ENCODE measurements at regions not wholly inside any gene's neighbourhood (a gene's known extent, or its start where the extent isn't known, plus 50 kb on each side); places are given as distances from the start of the nearest gene placed in this dataset.

DNA sequence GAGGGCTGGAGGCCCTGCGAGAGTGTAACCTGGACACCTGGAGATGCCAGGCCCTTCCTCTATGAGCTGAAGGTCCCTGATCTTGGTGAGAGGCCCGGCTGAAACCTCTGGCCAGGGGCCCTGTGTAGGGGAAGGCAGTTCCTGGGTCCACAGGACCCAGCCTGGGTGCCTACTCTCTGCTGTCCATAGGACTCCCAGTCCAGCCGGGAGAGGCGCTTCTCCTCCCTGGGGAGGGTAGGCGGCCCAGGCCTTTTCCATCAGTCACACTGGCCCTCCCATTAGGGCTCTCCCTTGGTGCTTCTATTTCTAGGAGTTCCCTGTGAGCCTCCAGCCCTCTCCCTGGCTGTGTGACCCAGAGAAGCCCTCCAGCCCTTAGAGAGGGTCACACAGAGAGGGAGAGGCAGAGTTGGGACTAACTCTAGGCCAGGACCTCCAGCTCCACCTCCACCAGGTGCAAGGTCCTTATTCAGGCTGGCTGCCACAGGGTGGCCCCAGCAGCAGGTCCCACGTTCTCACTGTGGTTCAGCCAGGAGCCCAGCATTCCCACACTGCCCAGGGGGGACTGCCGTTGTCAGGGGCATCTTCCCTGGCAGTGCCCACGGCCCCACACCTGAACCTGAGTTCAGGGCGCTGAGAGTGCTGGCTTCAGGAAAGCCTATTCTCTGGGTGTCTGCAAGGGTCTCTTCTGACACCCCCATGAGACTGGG lies 146.8 kb downstream of the SMAD6 start:
- no peak for DNase-seq

DNA sequence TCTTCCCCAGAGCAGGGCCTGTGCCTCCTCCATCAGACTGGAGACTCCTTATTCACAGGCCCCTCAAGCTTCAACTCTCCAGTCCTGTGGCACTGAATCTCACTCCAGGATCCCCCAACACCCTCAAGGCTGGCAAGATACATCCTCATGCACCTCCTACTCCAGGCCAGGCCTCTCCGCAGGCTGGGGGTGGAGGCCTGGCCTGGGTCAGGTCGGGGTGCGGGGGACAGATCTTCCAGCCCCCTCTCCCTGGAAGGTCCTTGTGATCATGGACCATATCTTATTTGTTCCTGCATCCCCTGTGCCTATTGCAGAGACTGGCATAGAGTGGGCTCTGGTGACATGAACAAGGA lies 147.3 kb downstream of the SMAD6 start:
- DNase-seq: no peak

DNA sequence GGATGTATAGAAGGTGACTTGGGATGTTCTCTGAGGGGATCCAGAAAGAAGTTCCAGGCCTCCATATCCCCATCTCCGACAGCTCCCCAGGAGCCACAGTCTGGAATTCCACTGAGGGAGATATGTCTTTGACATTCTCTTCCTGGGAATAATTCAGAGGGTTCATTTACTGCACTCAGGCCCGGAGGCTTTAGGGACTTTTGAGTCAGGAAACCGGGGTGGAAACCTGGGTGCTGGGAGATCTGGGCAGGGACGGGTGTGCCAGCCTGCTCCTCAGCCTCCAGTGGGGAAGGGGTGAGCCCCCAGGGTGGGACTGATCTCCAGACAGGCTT lies 147.7 kb downstream of the SMAD6 start:
- DNase-seq: no peak

- DNase-seq: no peak
Observed at GRCh38 chr15:66850078-66850991, 148.3 kb downstream of the SMAD6 start.

- DNase-seq: no peak
Observed at GRCh38 chr15:66850996-66851310, 148.9 kb downstream of the SMAD6 start.

- peak; percentile 29 for DNase-seq
Observed at GRCh38 chr15:66851311-66852063, 149.5 kb downstream of the SMAD6 start.

DNA sequence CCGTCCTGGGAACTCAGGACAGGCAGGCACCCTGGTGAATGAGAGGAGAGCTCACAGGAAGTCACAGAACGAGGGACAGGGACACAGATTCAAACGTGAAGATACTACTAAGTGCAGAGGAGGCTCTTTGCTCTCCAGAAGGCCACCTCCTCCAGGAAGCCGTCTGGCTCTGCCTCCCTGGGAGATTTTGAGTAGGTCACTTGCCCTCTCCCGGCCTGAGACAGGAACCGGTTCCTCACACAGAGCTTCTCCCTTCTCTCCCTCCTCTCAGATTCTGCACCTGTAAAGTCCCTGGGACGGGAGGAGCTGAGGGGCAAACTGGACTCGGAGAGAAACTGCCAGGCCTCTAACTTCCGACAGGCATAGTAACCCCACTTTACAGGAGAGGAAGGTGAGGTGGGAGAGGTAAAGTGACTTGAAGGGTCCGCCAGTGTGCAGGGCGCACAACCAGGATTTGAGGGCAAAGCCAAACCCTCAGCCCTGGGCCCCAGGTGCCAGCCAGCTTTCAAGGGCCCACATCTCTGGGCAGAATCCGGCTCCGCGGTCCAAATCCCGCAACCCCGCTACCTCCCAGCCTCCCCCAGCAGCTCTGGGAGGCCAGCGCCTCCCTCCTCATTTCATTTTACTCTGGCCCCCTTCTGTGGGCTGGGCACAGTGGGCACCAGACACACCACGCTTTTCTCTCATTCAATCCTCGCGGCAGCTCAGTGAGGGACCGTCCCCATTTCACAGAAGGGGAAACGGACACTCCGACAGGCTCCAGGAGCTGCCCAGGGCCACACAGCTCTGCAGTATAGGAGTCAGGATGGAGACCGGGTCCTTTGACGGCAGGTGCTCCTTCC lies 150.2 kb downstream of the SMAD6 start:
- no peak for DNase-seq

DNA sequence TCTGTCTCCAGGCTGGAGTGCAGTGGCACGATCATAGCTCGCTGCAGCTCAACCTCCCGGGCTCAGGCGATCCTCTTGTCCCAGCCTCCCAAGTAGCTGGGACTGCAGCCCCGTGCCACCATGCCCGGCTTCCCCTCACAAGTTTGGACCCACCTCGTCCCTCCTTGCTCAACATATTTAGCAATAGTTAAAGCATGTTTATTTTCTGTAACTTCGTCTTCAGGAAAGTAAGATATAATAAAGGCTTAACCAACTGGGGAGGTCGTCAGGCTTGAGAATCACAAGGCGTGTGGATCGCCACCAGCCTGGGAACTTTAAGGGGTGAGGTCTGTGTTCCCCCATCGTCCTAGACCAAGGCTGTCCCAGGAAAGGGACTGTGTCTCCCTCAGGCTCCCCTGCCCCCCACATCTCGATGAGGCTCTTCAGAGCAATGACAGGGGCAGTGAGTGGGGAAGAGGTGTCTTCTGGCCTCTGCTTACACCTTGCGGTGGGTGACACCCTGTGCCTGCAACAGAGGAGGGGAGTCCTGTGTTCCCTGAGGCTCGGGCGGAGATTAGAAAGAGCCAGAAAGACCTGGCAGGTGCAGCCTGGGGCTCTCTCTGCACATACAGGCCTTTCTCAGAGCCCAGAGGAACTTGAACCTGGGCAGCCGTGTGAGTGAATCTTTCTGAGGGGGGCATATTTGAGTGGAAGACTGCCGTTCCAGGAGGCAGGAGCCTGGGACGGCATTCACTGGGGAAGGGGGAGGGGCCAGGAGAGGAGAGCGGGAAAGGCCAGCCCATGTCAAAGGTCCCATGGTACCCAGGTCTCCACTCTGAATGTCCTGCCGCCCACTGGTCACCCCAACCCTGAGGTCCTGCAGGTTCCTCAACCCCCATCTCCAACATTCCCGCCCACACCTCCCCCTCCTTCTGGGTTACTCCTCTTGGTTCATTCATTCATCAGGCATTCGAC lies 152.3 kb downstream of the SMAD6 start:
- no peak for DNase-seq

DNA sequence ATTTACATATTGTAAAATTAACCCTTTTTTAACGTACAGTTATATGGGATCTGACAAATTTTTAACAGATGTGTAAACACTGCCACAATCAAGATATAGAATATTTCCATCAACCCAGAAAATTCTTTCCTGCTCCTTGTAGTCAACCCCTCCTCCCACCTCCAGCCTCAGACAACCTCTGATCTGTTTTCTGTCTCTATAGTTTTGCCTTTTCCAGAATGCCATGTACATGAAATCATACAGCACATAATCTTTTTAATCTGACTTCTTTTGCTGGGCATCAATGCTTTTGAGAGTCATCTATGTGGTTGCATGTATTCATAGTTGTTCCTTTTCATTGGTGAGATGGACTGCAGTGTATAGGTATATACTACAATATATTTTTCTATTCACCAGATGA lies 153.0 kb downstream of the SMAD6 start:
- no peak for DNase-seq

GRCh38 chr15:66857694-66858093 lies 155.7 kb downstream of the SMAD6 start:
- no peak for DNase-seq

- no peak for DNase-seq
Observed at GRCh38 chr15:66858423-66859207, 156.6 kb downstream of the SMAD6 start.

- no peak for DNase-seq
Observed at GRCh38 chr15:66859688-66860253, 157.7 kb downstream of the SMAD6 start.

DNA sequence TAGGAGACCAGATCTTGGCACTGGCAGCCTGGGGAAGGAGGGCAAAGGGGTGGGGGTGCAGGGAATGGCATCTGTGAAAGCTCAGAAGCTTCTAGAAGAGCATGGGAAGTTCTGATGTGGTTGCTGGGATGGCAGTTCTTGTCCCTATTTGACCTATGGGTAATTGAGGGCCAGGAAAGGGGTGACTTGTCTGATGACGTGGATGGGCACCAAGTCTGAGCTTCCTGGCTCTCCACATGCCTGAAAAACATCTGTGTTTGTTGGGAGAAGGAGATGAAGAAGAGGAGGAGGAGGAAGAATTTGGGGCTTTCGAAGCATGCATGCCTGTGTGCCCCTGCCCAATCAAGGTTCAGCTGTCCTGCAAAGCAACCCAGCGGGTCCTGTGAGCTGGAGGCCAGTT lies 158.8 kb downstream of the SMAD6 start:
- DNase-seq: no peak

- DNase-seq: no peak
Observed at GRCh38 chr15:66862111-66862939, 160.3 kb downstream of the SMAD6 start.

DNA sequence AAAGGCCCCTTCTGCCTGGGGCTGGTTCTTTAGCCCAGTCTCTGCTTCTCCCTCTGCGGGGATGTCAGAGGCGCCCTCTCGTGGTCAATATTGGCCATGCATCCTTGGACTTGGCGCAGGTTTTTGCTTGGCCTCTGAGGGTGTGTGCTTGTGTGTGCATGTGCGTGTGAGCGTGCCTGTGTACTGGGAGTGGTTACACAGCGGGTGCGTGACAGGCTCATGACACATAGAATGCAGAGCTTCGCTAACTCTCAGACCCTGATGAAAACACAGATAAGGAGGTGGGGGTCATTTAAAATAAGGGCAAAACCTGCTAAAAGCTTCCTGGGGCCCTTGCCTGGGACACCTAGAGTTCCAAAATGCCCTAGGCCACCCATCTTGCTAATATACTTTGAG lies 160.9 kb downstream of the SMAD6 start:
- DNase-seq: no peak

DNA sequence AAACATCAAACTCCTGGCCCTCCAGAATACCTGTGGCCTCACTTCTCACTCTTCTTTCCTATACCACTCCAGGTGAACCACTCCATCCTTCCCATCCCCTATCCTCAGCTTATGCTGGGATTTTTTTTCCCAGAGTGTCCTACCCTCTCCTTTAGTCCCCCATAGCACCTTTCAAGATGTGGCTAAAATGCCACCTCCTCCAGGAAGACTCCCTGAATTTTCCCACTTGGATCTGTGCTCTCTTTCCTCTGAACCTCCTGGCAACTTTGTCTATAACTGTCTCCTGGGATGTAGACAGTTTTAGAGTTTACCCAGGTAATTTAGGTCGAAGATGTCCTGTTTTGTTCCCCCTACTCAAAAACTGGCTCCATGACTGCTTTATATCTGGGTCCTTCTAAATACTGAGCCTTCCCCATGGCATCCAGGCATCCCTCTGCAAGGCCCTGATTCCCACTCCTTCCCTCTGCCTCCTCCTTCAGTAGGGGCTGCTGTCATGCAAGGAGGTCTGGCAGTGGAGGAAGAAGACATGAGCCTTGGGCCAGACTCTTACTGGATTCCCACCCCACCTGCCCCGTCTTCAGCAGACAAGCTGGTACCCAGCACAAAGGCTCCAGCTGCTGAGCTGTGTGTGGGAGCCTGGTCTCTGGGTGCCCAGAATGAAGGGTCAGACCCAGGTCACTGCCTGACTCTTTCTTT lies 161.5 kb downstream of the SMAD6 start:
- no peak for DNase-seq

DNA sequence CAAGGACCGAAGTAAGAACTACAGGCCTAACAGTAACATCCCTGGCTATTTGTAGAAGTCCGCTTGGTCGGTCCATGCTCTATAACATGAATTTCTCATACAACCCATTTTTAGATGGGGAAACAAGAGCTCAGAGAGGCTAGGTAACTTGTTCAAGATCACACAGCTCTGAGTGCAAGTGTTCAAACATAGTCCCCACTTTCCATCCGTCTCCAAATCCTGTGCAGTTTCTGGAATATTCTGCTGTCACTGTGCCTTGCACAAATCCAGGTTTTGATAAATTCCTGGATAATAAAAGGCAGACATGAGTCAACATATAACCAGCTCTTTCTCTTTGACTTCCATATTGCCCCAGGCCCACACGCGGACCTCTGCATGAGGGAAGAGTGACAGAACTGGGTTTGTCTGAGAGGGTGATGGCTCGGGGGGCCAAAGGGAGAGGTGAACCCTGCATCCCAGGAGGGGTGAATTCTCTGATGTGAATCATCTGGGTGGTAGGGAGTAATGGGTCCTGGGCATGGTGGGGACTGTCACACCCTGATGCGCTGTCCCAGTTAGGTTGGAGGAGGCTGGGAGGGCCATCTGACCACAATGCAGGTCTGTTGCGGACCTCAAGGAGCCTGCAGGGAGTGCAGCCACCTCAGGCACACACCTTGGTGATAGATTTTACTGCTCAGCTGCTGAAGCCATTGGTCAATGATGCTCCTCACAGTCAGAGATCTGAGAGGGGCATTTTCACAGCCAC lies 162.2 kb downstream of the SMAD6 start:
- no peak for DNase-seq

DNA sequence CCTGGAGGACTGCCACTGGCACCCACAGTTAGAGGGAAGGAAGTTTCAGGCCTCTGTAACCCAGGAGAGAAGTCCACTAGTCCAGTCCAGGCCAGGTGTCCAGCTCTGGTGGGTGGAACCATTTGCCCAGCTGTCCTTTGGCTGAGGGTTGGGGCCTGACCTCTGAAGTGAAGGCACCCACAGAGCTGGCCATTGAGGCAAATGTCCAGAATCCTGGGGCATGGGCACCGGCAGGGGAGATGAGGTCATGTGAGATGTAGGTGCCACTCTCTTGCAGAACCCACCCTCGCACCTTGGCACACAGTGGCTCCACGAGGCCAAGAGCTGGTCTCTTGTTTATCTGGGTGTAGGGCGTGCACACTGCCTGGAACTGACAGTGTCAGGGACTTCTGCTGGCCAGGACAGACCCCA lies 162.8 kb downstream of the SMAD6 start:
- DNase-seq: no peak
